AG04449 (cell line): ENCODE measurements at regions not wholly inside any gene's neighbourhood (a gene's known extent, or its start where the extent isn't known, plus 50 kb on each side); places are given as distances from the start of the nearest gene placed in this dataset.

Source experiments
- CTCF ChIA-PET: fragments of 350-600 bp; formaldehyde crosslinking; extraction: SDS; loops from one replicate; lab custom pipeline; 2021; ENCODE audit warnings: antibody characterized with exemption; lab: Yijun Ruan, JAX
- POLR2A ChIA-PET: fragments of 400-600, 350-600 bp; formaldehyde crosslinking; extraction: SDS; loops from one replicate; lab custom pipeline; 2020; ENCODE audit warnings: antibody characterized with exemption, inconsistent platforms; lab: Yijun Ruan, JAX
- DNase-seq: peaks from one replicate; pipeline ENCODE4 v3.0.0-alpha.2; 2010; ENCODE audit warnings: low read depth, low spot score
- H3K4me3 ChIP-seq: 2 replicates; pipeline ENCODE4 v1.5.1; 2011; ENCODE audit warnings: low read depth, mild to moderate bottlenecking, control low read depth, low read length
- CTCF ChIP-seq: IDR thresholded peaks from one replicate; pipeline ENCODE4 v1.5.1; 2011; ENCODE audit warnings: mild to moderate bottlenecking, moderate library complexity, low read length, control low read depth, inconsistent platforms; ENCODE audit not compliant: insufficient read depth; ENCODE audit errors: missing control alignments

DNA sequence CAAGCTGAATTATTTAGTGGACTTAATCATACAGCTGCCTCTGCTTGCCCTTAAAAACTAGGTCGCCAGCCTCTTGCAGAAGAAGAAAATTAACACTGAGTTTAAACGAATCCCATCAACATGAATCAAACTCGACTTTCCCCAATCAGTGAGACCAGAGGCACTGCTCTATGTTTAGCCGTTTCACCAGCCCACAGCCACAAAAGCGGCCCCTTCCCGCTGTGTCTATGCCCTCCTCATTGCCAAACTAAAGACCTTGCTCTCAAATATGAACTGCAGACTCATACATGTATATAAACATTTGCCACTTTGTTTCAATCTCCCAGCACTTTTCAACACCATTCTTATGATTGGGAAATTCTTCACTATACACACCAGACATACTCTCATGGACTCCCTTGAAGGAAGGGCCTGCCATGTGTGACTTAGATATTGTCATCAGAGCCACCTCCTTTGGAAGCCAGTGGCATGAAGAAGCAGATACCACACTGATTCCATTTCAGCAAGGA, 105.8 kb upstream of the ADGRF1 start:
- no peak overlapping the region for H3K4me3 ChIP-seq
- ChIA-PET POLR2A (no interaction called here), CTCF (no interaction called here)
- no peak for TF ChIP-seq CTCF
- DNase-seq: no peak

- no peak overlapping the region for H3K4me3 ChIP-seq
- DNase-seq: no peak
- TF ChIP-seq CTCF: no peak
- POLR2A ChIA-PET: no interaction called here
- CTCF ChIA-PET: no interaction called here
Measured at GRCh38 chr6:47147175-47147727, 105.1 kb upstream of the ADGRF1 start.

GRCh38 chr6:47146431-47147174, 104.5 kb upstream of the ADGRF1 start:
- CTCF ChIA-PET: no interaction called here
- POLR2A ChIA-PET: interaction anchor here (0.6 kb wide), 1 partner anchor 337 kb away, joined by 4 read pairs; no protein-coding TSS in a partner anchor
- no peak for DNase-seq
- no peak for TF ChIP-seq CTCF
- no peak overlapping the region for H3K4me3 ChIP-seq

DNA sequence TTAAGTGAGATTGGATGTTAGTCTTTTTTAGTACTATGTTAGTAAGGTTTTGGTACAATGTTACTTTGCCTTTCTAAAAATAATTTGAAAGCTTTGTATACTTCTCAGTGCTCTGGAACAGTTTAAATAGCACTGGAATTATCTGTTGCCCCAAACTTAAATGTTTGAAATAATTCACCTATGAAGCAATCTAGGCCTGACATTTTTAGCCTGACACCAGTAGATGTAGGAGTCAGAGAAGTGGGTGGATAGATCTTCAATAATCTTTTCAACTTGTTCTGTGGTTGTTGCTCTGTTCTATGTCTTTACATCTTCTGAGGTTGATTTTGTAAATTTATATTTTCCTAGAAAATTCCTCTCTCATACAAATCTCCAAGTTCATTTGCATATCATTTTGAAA, 103.1 kb upstream of the ADGRF1 start:
- H3K4me3 ChIP-seq: no peak overlapping the region
- no peak for TF ChIP-seq CTCF
- no peak for DNase-seq
- CTCF ChIA-PET: interaction anchor here (1.1 kb wide), 1 partner anchor 22 kb away, joined by 4 read pairs; no protein-coding TSS in a partner anchor
- POLR2A ChIA-PET: no interaction called here

DNA sequence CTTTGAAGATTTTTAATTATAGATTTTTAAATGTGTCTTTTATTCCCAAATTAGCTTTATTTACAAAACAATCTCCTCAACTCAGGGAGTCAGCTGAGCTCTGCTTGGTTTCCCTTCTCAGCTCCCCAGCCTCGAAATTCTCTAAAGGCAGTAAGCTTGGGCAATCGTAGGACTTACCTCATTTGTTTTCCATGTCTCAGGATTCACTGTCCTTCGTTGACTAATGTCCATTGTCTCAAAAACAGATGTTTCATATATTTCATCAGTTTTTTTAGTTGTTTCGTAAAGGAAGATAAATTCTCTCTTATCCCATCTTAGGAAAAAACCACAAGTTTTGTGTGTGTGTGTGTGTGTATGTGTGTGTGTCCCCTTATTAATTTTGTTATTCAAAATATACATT, 102.2 kb upstream of the ADGRF1 start:
- DNase-seq: no peak
- POLR2A ChIA-PET: no interaction called here
- no peak overlapping the region for H3K4me3 ChIP-seq
- no peak for TF ChIP-seq CTCF
- CTCF ChIA-PET: interaction anchor here (0.6 to 1.1 kb wide), 2 partner anchors 13 to 23 kb away, joined by 3 to 4 read pairs; no protein-coding TSS in a partner anchor

- DNase-seq: no peak
- ChIA-PET CTCF (no interaction called here), POLR2A (no interaction called here)
- TF ChIP-seq CTCF: no peak
- H3K4me3 ChIP-seq: no peak overlapping the region
Measured at GRCh38 chr6:47141963-47142362, 99.8 kb upstream of the ADGRF1 start.
